Stomach smooth muscle (tissue), 2 donors: ENCODE measurements at regions not wholly inside any gene's neighbourhood (a gene's known extent, or its start where the extent isn't known, plus 50 kb on each side); places are given as distances from the start of the nearest gene placed in this dataset.

Source experiments
- H3K27ac ChIP-seq: one replicate; pipeline ENCODE4 v1.7.0; 2013; ENCODE audit warnings: mild to moderate bottlenecking, low read length, inconsistent platforms
- H3K27me3 ChIP-seq, 2 donors: one replicate each; pipeline ENCODE4 v1.7.0; 2013; ENCODE audit warnings: low read length in 2 of 2; ENCODE audit not compliant: insufficient read depth in 2 of 2, control insufficient read depth in 1 of 2
- H3K36me3 ChIP-seq, 2 donors: one replicate each; pipeline ENCODE4 v1.7.0; 2013; ENCODE audit warnings: low read length in 2 of 2; ENCODE audit not compliant: control insufficient read depth in 2 of 2, insufficient read depth in 2 of 2
- H3K4me1 ChIP-seq: one replicate; pipeline ENCODE4 v1.7.0; 2013; ENCODE audit warnings: low read length; ENCODE audit not compliant: control insufficient read depth, insufficient read depth
- H3K4me3 ChIP-seq, 2 donors: one replicate each; pipeline ENCODE4 v1.7.0; 2013; ENCODE audit warnings: low read length in 2 of 2
- H3K9ac ChIP-seq, 2 donors: one replicate each; pipeline ENCODE4 v1.7.0; 2013; ENCODE audit warnings: low read length in 2 of 2, mild to moderate bottlenecking in 1 of 2
- H3K9me3 ChIP-seq, 2 donors: one replicate each; pipeline ENCODE4 v1.7.0; 2013; ENCODE audit warnings: low read length in 2 of 2; ENCODE audit not compliant: control insufficient read depth in 2 of 2
- donor health status: healthy.
- donor health status: Pancreatic carcinoma.

DNA sequence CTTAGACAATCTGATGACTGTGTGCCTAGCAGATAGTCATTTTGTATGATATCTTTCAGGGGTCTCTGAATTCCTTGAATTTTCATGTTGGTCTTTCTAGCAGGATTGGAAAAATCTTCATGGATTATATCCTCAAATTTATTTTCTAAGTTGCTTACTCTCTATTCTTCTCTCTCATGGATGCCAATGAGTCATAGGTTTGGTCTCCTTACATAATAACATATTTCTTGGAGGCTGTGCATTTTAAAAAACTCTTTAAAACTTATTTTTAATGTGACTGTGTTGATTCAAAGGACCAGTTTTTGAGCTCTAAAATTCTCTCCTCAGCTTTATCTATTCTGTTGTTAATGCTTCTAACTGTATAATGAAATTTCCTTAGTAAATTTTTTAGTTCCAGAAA lies 198.7 kb downstream of the AASDHPPT start:
- Histone ChIP-seq H3K9me3 (no peaks in the 10 kb centered on the region), H3K4me3 (no peak overlapping the region), H3K36me3 (no peaks in the 10 kb centered on the region), H3K27ac (no peak overlapping the region), H3K9ac (no peak overlapping the region), H3K27me3 (no peaks in the 10 kb centered on the region), H3K4me1 (no peaks in the 10 kb centered on the region)

- no peaks in the 10 kb centered on the region for H3K36me3 ChIP-seq
Observed at GRCh38 chr11:106276859-106277436, 199.5 kb downstream of the AASDHPPT start.

GRCh38 chr11:106277484-106277883 lies 200.0 kb downstream of the AASDHPPT start:
- H3K4me1 ChIP-seq = no peaks in the 10 kb centered on the region

More at GRCh38 chr11:106276859-106277436, 199.5 kb downstream of the AASDHPPT start:
- Histone ChIP-seq H3K27me3 (no peaks in the 10 kb centered on the region), H3K9ac (no peak overlapping the region), H3K4me1 (no peaks in the 10 kb centered on the region), H3K27ac (no peak overlapping the region), H3K9me3 (no peaks in the 10 kb centered on the region), H3K4me3 (no peak overlapping the region)

GRCh38 chr11:106278391-106278790 lies 200.9 kb downstream of the AASDHPPT start:
- Histone ChIP-seq H3K9me3 (no peaks in the 10 kb centered on the region), H3K9ac (no peak overlapping the region), H3K27ac (no peak overlapping the region), H3K4me1 (no peaks in the 10 kb centered on the region), H3K27me3 (no peaks in the 10 kb centered on the region), H3K4me3 (no peak overlapping the region), H3K36me3 (no peaks in the 10 kb centered on the region)

More at GRCh38 chr11:106277484-106277883, 200.0 kb downstream of the AASDHPPT start:
- Histone ChIP-seq H3K4me3 (no peak overlapping the region), H3K27me3 (no peaks in the 10 kb centered on the region), H3K36me3 (no peaks in the 10 kb centered on the region), H3K27ac (no peak overlapping the region), H3K9me3 (no peaks in the 10 kb centered on the region), H3K9ac (no peak overlapping the region)

DNA sequence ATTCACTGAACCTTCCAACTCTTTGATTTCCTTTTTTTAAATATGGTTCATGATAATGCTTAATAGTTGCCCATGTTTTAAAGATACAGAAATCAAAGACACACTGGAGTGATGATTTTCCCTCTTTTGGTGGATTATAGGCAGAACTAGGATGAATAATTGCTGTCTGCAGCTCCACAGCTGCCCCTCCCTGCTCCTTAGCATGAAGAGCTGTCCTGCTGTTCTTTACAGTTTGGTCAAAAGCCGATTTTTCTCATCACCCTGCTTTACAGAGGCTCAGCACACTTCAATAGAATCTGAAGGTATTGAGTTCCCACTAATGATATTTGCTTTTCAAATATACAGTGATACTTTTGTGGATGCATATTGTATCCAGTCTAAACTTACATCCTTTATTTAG lies 202.6 kb downstream of the AASDHPPT start:
- Histone ChIP-seq H3K27ac (no peak overlapping the region), H3K27me3 (no peaks in the 10 kb centered on the region), H3K4me1 (no peaks in the 10 kb centered on the region), H3K36me3 (no peaks in the 10 kb centered on the region), H3K9ac (no peak overlapping the region), H3K9me3 (no peaks in the 10 kb centered on the region), H3K4me3 (no peak overlapping the region)

DNA sequence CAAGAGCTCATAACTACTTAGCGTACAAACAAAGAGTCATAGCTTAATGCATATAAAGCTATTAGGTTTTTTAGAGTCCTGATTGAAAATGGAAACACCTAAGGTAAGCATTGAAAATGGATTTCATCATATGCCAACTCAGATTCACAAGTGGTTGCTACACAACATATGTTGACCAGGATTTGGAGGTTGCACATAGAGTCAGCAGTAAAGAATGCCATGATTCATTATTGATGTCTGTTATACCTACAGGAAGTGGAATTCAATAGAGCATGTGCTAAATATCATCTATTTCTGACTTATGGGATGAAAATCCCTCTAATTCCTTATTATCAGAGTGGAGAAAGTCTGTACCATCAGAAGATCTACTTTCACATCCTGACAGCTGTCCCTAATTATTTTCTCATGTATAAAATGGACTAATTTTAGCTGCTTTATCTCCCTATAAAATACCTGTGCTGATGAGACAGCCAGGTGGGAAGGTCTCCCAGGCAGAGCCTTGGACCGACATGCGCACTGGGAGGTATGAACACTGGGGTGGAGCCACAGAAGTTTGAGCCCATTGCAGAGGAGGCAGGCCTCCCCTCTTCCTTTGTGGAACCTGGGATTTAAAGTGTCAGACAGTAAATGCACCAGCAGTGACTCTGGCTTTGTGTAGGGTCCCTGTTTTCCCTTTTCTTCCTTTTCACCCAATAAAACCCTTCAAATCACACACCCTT lies 204.2 kb downstream of the AASDHPPT start:
- Histone ChIP-seq H3K9ac (no peak overlapping the region), H3K4me1 (no peaks in the 10 kb centered on the region), H3K27me3 (no peaks in the 10 kb centered on the region), H3K4me3 (no peak overlapping the region), H3K36me3 (no peaks in the 10 kb centered on the region), H3K9me3 (no peaks in the 10 kb centered on the region), H3K27ac (no peak overlapping the region)

DNA sequence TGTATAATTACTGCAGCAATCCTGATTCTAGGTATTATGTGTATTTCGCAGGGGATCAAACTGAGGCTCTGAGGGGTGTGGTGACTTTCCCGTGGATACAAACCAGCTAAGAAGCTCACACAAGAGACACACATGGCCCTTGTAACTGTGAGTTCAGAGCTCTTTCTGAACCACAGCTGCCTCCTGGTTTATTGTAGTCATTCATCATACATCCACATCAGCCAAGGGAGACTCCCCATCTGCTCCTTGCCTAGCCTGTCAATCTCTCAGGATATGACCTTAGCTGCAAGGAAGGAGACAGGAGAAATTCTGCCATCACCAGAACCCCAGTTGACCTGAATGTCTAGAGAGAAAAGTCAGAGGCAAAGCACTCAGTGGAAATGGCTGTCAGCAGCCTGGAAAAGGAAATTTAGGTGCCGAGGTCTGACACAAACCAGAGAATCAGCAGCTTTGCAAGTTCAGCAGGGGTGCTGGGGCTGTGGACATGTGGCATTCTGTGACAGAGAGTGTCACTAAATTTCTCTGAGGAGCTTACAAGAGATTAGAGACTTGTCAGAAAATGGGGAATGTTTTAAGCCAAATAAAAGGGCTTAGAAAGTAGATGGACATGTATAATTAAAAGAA lies 209.5 kb downstream of the AASDHPPT start:
- Histone ChIP-seq H3K9ac (no peak overlapping the region), H3K4me3 (no peak overlapping the region), H3K27me3 (no peaks in the 10 kb centered on the region), H3K4me1 (no peaks in the 10 kb centered on the region), H3K27ac (no peak overlapping the region), H3K9me3 (no peaks in the 10 kb centered on the region), H3K36me3 (no peaks in the 10 kb centered on the region)

GRCh38 chr11:106288057-106288456 lies 210.6 kb downstream of the AASDHPPT start:
- Histone ChIP-seq H3K27ac (no peak overlapping the region), H3K36me3 (no peaks in the 10 kb centered on the region), H3K4me3 (no peak overlapping the region), H3K9ac (no peak overlapping the region), H3K4me1 (no peaks in the 10 kb centered on the region), H3K9me3 (no peaks in the 10 kb centered on the region), H3K27me3 (no peaks in the 10 kb centered on the region)

GRCh38 chr11:106288822-106289387 lies 211.4 kb downstream of the AASDHPPT start:
- no peak overlapping the region for H3K4me3 ChIP-seq
- H3K9me3 ChIP-seq = no peaks in the 10 kb centered on the region
- no peaks in the 10 kb centered on the region for H3K4me1 ChIP-seq
- H3K27me3 ChIP-seq = no peaks in the 10 kb centered on the region
- no peak overlapping the region for H3K27ac ChIP-seq
- H3K36me3 ChIP-seq = no peaks in the 10 kb centered on the region
- no peak overlapping the region for H3K9ac ChIP-seq

GRCh38 chr11:106292526-106292925 lies 215.1 kb downstream of the AASDHPPT start:
- H3K27ac ChIP-seq = no peak overlapping the region
- H3K36me3 ChIP-seq = no peaks in the 10 kb centered on the region
- no peak overlapping the region for H3K4me3 ChIP-seq

More at GRCh38 chr11:106292526-106292925, 215.1 kb downstream of the AASDHPPT start:
- Histone ChIP-seq H3K9ac (no peak overlapping the region), H3K9me3 (no peaks in the 10 kb centered on the region), H3K27me3 (no peaks in the 10 kb centered on the region), H3K4me1 (no peaks in the 10 kb centered on the region)
